GM23338 (cell line): ENCODE measurements at regions not wholly inside any gene's neighbourhood (a gene's known extent, or its start where the extent isn't known, plus 50 kb on each side); places are given as distances from the start of the nearest gene placed in this dataset.

ENCODE experiments used
- ATAC-seq: fragments of 200-7000 bp; cut with Tn5 transposase; 3 replicates; pipeline ENCODE4 v1.9.1; 2020
- DNase-seq: peaks from one replicate; pipeline ENCODE4 v3.0.0-alpha.2; 2015; ENCODE audit warnings: low spot score
- H2AFZ ChIP-seq: fragments of 200-600 bp; sonication (generic); 2 replicates; pipeline ENCODE4 v1.8.0; 2016; ENCODE audit warnings: antibody characterized with exemption, mild to moderate bottlenecking, moderate library complexity
- H3F3A ChIP-seq: fragments of 200-600 bp; sonication (generic); replicated peaks from 2 replicates; pipeline ENCODE4 v1.8.0; 2017; ENCODE audit warnings: antibody characterized with exemption, mixed run types, low read depth
- H3K27ac ChIP-seq: fragments of 200-600 bp; sonication (generic); 2 replicates; pipeline ENCODE4 v1.6.1; 2016; ENCODE audit warnings: low read depth
- H3K27me3 ChIP-seq: fragments of 200-600 bp; sonication (generic); 2 replicates; pipeline ENCODE4 v1.8.0; 2016; ENCODE audit warnings: mild to moderate bottlenecking, mixed run types, moderate library complexity; ENCODE audit not compliant: insufficient read depth
- H3K36me3 ChIP-seq: fragments of 200-600 bp; sonication (generic); 2 replicates; pipeline ENCODE4 v1.8.0; 2016; ENCODE audit warnings: mild to moderate bottlenecking; ENCODE audit not compliant: insufficient read depth
- H3K4me1 ChIP-seq: fragments of 200-600 bp; sonication (generic); 2 replicates; pipeline ENCODE4 v1.8.0; 2016; ENCODE audit warnings: mild to moderate bottlenecking, moderate library complexity; ENCODE audit not compliant: insufficient read depth
- H3K4me2 ChIP-seq: fragments of 200-600 bp; sonication (generic); 2 replicates; pipeline ENCODE4 v1.7.1; 2017; ENCODE audit warnings: mixed run types
- H3K4me3 ChIP-seq: fragments of 200-600 bp; sonication (generic); 2 replicates; pipeline ENCODE4 v1.6.1; 2016; ENCODE audit warnings: mixed run types
- H3K79me2 ChIP-seq: fragments of 200-600 bp; sonication (generic); replicated peaks from 2 replicates; pipeline ENCODE4 v1.8.0; 2017; ENCODE audit warnings: mild to moderate bottlenecking; ENCODE audit not compliant: insufficient read depth
- H3K9me2 ChIP-seq: fragments of 200-600 bp; sonication (generic); 2 replicates; pipeline ENCODE4 v1.8.0; 2017; ENCODE audit not compliant: insufficient read depth
- H4K20me1 ChIP-seq: fragments of 200-600 bp; sonication (generic); replicated peaks from 2 replicates; pipeline ENCODE4 v1.8.0; 2017; ENCODE audit warnings: mild to moderate bottlenecking; ENCODE audit not compliant: insufficient read depth
- H3K27ac Mint-ChIP-seq: 2 replicates; pipeline ENCODE4 v1.8.0; 2020; ENCODE audit warnings: inconsistent platforms, mild to moderate bottlenecking, moderate library complexity, mixed read lengths
- H3K27me3 Mint-ChIP-seq: 3 replicates; pipeline ENCODE4 v1.8.0; 2022; ENCODE audit warnings: low read depth, mild to moderate bottlenecking, moderate library complexity, mixed read lengths, inconsistent platforms; ENCODE audit not compliant: insufficient read depth, poor library complexity
- H3K36me3 Mint-ChIP-seq: 3 replicates; pipeline ENCODE4 v1.8.0; 2021; ENCODE audit warnings: low read depth, mild to moderate bottlenecking, inconsistent platforms, moderate library complexity, mixed read lengths
- H3K4me1 Mint-ChIP-seq: 3 replicates; pipeline ENCODE4 v1.8.0; 2020; ENCODE audit warnings: mild to moderate bottlenecking, inconsistent platforms, mixed read lengths
- H3K4me3 Mint-ChIP-seq: 3 replicates; pipeline ENCODE4 v1.8.0; 2021; ENCODE audit warnings: moderate library complexity, mild to moderate bottlenecking, inconsistent platforms, mixed read lengths
- H3K9me3 Mint-ChIP-seq: 3 replicates; pipeline ENCODE4 v1.8.0; 2020; ENCODE audit warnings: moderate library complexity, mild to moderate bottlenecking, inconsistent platforms, mixed read lengths
- CREB1 ChIP-seq: fragments of 250-450 bp; sonication (Bioruptor Pico); IDR thresholded peaks from 2 replicates; pipeline ENCODE4 v1.5.0; 2020; ENCODE audit warnings: low read depth, mild to moderate bottlenecking, moderate library complexity
- EZH2 ChIP-seq: fragments of 200-600 bp; sonication (generic); IDR thresholded peaks from one replicate; pipeline ENCODE4 v1.8.0; 2017; ENCODE audit warnings: antibody characterized with exemption, mild to moderate bottlenecking, low read depth; ENCODE audit not compliant: unreplicated experiment
- EZH2phosphoT487 ChIP-seq: fragments of 200-600 bp; sonication (generic); IDR thresholded peaks from one replicate; pipeline ENCODE4 v1.8.1; 2018; ENCODE audit warnings: antibody characterized with exemption; ENCODE audit not compliant: unreplicated experiment
- JUNB ChIP-seq: IDR thresholded peaks from one replicate; pipeline ENCODE4 v1.6.1; 2016; ENCODE audit warnings: antibody characterized with exemption; ENCODE audit not compliant: unreplicated experiment
- NANOG ChIP-seq: IDR thresholded peaks from 2 replicates; pipeline ENCODE4 v1.6.1; 2016; ENCODE audit warnings: antibody characterized with exemption, borderline replicate concordance
- POLR2AphosphoS5 ChIP-seq: IDR thresholded peaks from 2 replicates; pipeline ENCODE4 v1.6.1; 2016; ENCODE audit warnings: antibody characterized with exemption, low read depth
- STAT1 ChIP-seq: IDR thresholded peaks from one replicate; pipeline ENCODE4 v1.6.1; 2016; ENCODE audit warnings: antibody characterized with exemption; ENCODE audit not compliant: unreplicated experiment
- ZNF114 ChIP-seq: fragments of 250-450 bp; sonication (Bioruptor Pico); IDR thresholded peaks from 2 replicates; pipeline ENCODE4 v1.5.0; 2020; ENCODE audit warnings: mild to moderate bottlenecking, moderate library complexity
- ZNF331 ChIP-seq: fragments of 250-450 bp; sonication (Bioruptor Pico); IDR thresholded peaks from 2 replicates; pipeline ENCODE4 v1.5.0; 2020; ENCODE audit warnings: low read depth, mild to moderate bottlenecking, moderate library complexity
- TF ChIP-seq, protein P1 (sequence below), 2 experiments: fragments of 200-600 bp in 1 of 2; sonication (generic) in 1 of 2; conservative IDR thresholded peaks; 2 replicates each; pipeline versions ENCODE4 v1.5.1 to v1.6.1; 2016 to 2017; ENCODE audit warnings: antibody characterized with exemption in 2 of 2, low read depth in 2 of 2, mild to moderate bottlenecking in 2 of 2, moderate library complexity in 1 of 2
- TF ChIP-seq, protein P2 (sequence below): IDR thresholded peaks from one replicate; pipeline ENCODE4 v1.6.1; 2018; ENCODE audit warnings: antibody characterized with exemption; ENCODE audit not compliant: unreplicated experiment
- TF ChIP-seq, protein P3 (sequence below): IDR thresholded peaks from 2 replicates; pipeline ENCODE4 v1.6.1; 2016; ENCODE audit warnings: antibody characterized with exemption

DNA sequence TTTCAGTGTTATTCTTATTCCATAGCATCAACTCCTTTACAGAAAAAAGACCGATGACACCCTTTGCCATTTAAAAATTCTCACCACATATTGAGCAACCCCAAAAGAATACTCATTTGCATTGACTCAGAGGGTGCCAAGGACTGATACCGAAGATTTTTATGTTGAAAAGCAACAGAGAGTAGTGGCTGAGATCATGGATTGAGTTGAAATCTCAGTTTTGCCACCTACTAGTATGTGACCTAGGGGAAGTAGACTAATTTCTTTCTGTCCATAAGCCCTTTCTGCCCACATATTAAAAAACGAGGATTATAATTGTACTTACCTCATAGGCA is 313.9 kb upstream of the SATB1 start:
- Mint-ChIP-seq H3K4me1 (peaks cover 3% of the 10 kb centered on the region; the same call in 1 of the 3 replicates), H3K9me3 (no peaks in the 10 kb centered on the region), H3K27ac (no peak overlapping the region), H3K27me3 (no peaks in the 10 kb centered on the region), H3K36me3 (no peaks in the 10 kb centered on the region), H3K4me3 (no peak overlapping the region)
- no peak for DNase-seq
- no peaks in the 10 kb centered on the region for H3F3A ChIP-seq
- H2AFZ ChIP-seq: no peak overlapping the region
- H3K27ac ChIP-seq: no peak overlapping the region
- ATAC-seq: no peak
- no peaks in the 10 kb centered on the region for H3K27me3 ChIP-seq
- H3K36me3 ChIP-seq: no peaks in the 10 kb centered on the region
- H3K4me1 ChIP-seq: no peaks in the 10 kb centered on the region
- H3K9me2 ChIP-seq: peaks cover 4% of the 10 kb centered on the region; the same call in 1 of the 2 replicates
- no peaks in the 10 kb centered on the region for H3K79me2 ChIP-seq
- no peaks in the 10 kb centered on the region for H4K20me1 ChIP-seq
- TF ChIP-seq JUNB (no peak), POLR2AphosphoS5 (no peak), NANOG (no peak), STAT1 (no peak), CREB1 (no peak), EZH2 (no peak), ZNF331 (CRISPR knock-in tag) (no peak), EZH2phosphoT487 (no peak), ZNF114 (CRISPR knock-in tag) (no peak)
- TF ChIP-seq, protein P1, sequence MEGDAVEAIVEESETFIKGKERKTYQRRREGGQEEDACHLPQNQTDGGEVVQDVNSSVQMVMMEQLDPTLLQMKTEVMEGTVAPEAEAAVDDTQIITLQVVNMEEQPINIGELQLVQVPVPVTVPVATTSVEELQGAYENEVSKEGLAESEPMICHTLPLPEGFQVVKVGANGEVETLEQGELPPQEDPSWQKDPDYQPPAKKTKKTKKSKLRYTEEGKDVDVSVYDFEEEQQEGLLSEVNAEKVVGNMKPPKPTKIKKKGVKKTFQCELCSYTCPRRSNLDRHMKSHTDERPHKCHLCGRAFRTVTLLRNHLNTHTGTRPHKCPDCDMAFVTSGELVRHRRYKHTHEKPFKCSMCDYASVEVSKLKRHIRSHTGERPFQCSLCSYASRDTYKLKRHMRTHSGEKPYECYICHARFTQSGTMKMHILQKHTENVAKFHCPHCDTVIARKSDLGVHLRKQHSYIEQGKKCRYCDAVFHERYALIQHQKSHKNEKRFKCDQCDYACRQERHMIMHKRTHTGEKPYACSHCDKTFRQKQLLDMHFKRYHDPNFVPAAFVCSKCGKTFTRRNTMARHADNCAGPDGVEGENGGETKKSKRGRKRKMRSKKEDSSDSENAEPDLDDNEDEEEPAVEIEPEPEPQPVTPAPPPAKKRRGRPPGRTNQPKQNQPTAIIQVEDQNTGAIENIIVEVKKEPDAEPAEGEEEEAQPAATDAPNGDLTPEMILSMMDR (conservative IDR thresholded peaks at IDR 0.05; ENCODE audit: low read depth in 2 of 2): no peak
- TF ChIP-seq, protein P2, sequence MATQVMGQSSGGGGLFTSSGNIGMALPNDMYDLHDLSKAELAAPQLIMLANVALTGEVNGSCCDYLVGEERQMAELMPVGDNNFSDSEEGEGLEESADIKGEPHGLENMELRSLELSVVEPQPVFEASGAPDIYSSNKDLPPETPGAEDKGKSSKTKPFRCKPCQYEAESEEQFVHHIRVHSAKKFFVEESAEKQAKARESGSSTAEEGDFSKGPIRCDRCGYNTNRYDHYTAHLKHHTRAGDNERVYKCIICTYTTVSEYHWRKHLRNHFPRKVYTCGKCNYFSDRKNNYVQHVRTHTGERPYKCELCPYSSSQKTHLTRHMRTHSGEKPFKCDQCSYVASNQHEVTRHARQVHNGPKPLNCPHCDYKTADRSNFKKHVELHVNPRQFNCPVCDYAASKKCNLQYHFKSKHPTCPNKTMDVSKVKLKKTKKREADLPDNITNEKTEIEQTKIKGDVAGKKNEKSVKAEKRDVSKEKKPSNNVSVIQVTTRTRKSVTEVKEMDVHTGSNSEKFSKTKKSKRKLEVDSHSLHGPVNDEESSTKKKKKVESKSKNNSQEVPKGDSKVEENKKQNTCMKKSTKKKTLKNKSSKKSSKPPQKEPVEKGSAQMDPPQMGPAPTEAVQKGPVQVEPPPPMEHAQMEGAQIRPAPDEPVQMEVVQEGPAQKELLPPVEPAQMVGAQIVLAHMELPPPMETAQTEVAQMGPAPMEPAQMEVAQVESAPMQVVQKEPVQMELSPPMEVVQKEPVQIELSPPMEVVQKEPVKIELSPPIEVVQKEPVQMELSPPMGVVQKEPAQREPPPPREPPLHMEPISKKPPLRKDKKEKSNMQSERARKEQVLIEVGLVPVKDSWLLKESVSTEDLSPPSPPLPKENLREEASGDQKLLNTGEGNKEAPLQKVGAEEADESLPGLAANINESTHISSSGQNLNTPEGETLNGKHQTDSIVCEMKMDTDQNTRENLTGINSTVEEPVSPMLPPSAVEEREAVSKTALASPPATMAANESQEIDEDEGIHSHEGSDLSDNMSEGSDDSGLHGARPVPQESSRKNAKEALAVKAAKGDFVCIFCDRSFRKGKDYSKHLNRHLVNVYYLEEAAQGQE: no peak
- TF ChIP-seq, protein P3, sequence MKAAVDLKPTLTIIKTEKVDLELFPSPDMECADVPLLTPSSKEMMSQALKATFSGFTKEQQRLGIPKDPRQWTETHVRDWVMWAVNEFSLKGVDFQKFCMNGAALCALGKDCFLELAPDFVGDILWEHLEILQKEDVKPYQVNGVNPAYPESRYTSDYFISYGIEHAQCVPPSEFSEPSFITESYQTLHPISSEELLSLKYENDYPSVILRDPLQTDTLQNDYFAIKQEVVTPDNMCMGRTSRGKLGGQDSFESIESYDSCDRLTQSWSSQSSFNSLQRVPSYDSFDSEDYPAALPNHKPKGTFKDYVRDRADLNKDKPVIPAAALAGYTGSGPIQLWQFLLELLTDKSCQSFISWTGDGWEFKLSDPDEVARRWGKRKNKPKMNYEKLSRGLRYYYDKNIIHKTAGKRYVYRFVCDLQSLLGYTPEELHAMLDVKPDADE: no peak
- no peak overlapping the region for H3K4me2 ChIP-seq
- no peak overlapping the region for H3K4me3 ChIP-seq
